ENCODE measurements at regions not wholly inside any gene's neighbourhood (a gene's known extent, or its start where the extent isn't known, plus 50 kb on each side); places are given as distances from the start of the nearest gene placed in this dataset.
"Not testable (repeated sequence)": the region's sequence is repeated elsewhere in the genome, so short reads cannot be mapped to it uniquely, and the experiment has no call there.

DNA sequence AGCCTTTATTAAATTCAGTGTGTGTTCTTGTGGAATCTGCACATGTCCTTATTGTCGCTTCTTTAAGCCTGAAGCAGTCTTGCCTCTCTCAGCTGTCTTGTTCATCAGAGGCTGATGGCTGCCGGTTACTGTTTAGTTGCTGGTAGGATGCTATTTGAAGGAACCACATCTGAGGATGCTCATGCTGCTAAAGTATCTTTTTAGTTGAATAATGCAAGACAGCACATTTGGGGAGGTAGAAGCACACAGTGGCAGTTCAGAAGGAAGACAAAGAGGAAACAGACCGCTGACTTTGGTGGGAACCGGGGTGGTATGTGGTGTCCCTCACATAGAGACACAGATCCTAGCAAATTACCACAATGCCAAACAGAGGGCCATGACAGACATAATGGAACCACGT lies 144.2 kb upstream of the HDDC2 start:
- no peaks in the 10 kb centered on the region for H3K36me3 Mint-ChIP-seq
- H3K4me3 Mint-ChIP-seq, result no peak overlapping the region
- DNase-seq (ENCODE audit: low spot score in 2 of 2) (no peak), ATAC-seq (ENCODE audit: low read depth) (no peak)
- H3K4me1 Mint-ChIP-seq, result peaks cover 2% of the 10 kb centered on the region
- no peaks in the 10 kb centered on the region for H3K9me3 Mint-ChIP-seq
- H3K27ac Mint-ChIP-seq, result no peak overlapping the region
- H3K27me3 Mint-ChIP-seq, result peaks cover 10% of the 10 kb centered on the region

DNA sequence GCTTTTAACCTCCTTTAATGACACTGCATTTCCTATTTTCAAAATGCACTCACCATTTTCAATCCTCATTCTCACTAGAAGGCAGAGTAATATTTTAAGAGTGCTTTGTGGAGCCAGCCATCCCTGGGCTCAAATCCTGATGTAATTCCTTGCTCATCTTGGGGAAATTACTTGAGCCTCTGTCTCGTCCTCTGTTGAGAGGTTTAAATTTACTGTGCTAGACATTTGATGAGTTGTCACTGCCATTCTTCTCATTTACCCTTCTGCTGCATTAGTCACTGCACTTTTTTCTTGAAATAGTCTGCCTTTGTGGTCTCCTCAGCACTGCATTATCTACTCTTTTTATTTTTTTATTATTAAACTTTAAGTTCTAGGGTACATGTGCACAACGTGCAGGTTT lies 150.0 kb upstream of the HDDC2 start:
- H3K27ac Mint-ChIP-seq, result no peak overlapping the region
- no peak overlapping the region for H3K4me3 Mint-ChIP-seq
- ATAC-seq (ENCODE audit: low read depth), result no peak
- H3K27me3 Mint-ChIP-seq, result peaks cover 3% of the 10 kb centered on the region
- H3K36me3 Mint-ChIP-seq, result no peaks in the 10 kb centered on the region
- DNase-seq (ENCODE audit: low spot score in 2 of 2), result no peak
- H3K4me1 Mint-ChIP-seq, result no peaks in the 10 kb centered on the region
- H3K9me3 Mint-ChIP-seq, result peaks cover 2% of the 10 kb centered on the region

DNA sequence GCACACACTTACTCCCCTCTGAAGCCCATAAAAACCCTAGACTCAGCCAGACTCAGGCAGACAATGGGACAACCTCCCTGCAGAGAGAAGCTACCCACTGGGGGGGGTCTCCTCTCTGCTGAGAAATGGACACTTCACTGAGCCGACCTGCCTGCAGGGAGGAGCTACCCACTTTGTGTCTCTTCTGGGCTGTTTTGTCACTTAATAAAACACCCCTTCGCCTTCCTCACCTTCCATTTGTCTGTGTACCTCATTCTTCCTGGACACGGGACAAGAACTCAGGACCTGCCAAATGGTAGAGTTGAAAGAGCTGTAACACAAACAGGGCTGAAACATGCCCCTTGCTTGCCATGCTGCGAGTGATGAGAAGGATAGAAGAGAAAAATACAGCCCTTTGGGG lies 151.7 kb upstream of the HDDC2 start:
- ATAC-seq (ENCODE audit: low read depth) (no peak), DNase-seq (ENCODE audit: low spot score in 2 of 2) (no peak)
- Mint-ChIP-seq H3K27ac (no peak overlapping the region), H3K27me3 (peaks cover 3% of the 10 kb centered on the region), H3K9me3 (peaks cover 7% of the 10 kb centered on the region), H3K36me3 (no peaks in the 10 kb centered on the region), H3K4me3 (no peak overlapping the region), H3K4me1 (no peaks in the 10 kb centered on the region)

DNA sequence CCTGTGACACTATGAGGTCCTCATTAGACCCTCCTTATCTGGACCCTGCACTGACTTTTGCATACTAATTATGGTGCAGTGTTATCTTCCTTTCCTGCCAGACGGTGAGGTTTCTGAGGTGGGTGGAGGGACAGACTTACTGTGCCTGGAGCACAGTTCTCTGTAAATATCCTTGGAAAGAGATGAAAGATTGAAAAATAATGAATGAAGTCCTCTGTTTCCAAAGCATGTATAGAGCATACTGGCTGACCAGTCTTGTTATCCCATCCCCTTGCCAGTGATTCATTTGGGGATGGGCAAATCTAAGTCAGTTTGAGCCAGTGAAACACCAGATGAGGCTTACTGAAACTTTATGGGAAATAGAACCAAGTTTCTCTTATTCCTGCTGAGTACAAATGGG lies 152.6 kb upstream of the HDDC2 start:
- Mint-ChIP-seq H3K27ac (no peak overlapping the region), H3K36me3 (peaks cover 5% of the 10 kb centered on the region), H3K4me3 (no peak overlapping the region), H3K9me3 (peaks cover 13% of the 10 kb centered on the region), H3K27me3 (peaks cover 3% of the 10 kb centered on the region), H3K4me1 (no peaks in the 10 kb centered on the region)
- no peak for DNase-seq (ENCODE audit: low spot score in 2 of 2)
- no peak for ATAC-seq (ENCODE audit: low read depth)

DNA sequence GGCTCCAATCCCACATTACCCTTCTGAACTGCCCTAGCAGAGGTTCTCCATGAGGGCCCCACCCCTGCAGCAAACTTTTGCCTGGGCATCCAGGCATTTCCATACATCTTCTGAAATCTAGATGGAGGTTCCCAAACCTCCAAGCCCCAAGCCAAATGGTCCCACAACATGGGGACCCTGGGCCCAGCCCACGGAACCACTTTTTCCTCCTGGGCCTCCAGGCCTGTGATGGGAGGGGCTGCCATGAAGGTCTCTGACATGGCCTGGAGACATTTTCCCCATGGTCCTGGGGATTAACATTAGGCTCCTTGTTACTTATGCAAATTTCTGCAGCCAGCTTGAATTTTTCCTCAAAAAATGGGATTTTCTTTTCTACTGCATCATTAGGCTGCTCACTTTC lies 156.7 kb upstream of the HDDC2 start:
- H3K36me3 Mint-ChIP-seq; DNase-seq (ENCODE audit: low spot score in 2 of 2); H3K4me1 Mint-ChIP-seq; H3K27ac Mint-ChIP-seq; H3K4me3 Mint-ChIP-seq; ATAC-seq (ENCODE audit: low read depth); H3K27me3 Mint-ChIP-seq: not testable (repeated sequence)
- H3K9me3 Mint-ChIP-seq, result peaks cover 15% of the 10 kb centered on the region

DNA sequence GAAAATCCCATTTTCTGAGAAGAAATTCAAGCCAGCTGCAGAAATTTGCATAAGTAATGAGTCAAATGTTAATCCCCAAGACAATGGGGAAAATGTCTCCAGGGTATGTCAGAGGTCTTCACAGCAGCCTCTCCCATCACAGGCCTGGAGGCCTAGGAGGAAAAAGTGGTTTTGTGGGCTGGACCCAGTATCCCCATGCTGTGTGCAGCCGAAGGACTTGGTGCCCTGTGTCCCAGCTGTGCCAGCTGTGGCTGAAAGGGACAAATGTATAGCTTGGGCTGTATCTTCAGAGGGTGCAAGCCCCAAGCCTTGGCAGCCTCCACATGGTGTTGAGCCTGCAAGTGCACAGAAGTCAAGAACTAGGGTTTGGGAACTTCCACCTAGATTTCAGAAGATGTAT lies 163.6 kb upstream of the HDDC2 start:
- not testable (repeated sequence) for H3K36me3 Mint-ChIP-seq, H3K4me3 Mint-ChIP-seq
- peaks cover 13% of the 10 kb centered on the region for H3K9me3 Mint-ChIP-seq

DNA sequence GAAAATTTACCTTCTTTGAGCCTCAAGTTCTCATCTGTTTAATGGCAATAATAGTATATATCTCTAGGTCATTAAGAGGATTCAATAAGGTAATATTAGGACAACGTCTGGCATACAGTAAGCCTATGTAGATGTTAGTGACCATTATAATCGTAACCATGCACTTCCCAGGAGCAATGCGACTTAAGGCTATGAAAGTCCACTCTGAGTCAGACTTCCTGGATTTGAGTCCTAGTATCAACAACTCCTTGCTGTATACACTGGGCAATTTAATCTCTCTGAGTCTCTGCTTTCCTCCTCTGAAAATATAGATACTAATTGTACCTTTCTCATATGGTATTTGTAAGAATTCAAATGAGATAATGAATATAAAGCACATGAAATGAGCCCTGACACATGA lies 168.1 kb upstream of the HDDC2 start:
- H3K4me3 Mint-ChIP-seq, result no peak overlapping the region
- no peak overlapping the region for H3K27ac Mint-ChIP-seq
- ATAC-seq (ENCODE audit: low read depth) (no peak), DNase-seq (ENCODE audit: low spot score in 2 of 2) (no peak)
- H3K4me1 Mint-ChIP-seq, result no peaks in the 10 kb centered on the region
- H3K36me3 Mint-ChIP-seq, result peaks cover under 1% of the 10 kb centered on the region
- H3K9me3 Mint-ChIP-seq, result peaks cover 5% of the 10 kb centered on the region
- peaks cover 5% of the 10 kb centered on the region for H3K27me3 Mint-ChIP-seq

More for the DNA sequence above, 163.6 kb upstream of the HDDC2 start:
- not testable (repeated sequence) for H3K27ac Mint-ChIP-seq; H3K27me3 Mint-ChIP-seq; DNase-seq (ENCODE audit: low spot score in 2 of 2); ATAC-seq (ENCODE audit: low read depth); H3K4me1 Mint-ChIP-seq

DNA sequence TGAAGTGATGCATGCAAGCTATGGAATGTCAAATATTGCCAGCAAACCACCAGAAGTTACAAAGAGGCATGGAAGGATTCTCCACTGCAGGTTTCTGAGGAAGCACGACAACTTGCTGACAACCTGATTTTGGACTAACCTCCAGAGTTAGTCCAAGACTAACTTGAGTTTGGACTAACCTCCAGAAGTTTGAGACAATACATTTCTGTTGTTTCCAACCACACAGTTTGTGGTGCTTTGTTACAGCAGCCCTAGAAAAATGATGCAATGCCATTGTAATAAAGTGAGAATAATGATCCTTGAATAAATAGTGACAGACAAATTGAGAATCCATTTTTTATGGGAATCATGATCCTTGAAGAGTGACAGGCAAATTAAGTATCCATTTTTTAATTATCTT lies 169.9 kb upstream of the HDDC2 start:
- ATAC-seq (ENCODE audit: low read depth) (no peak), DNase-seq (ENCODE audit: low spot score in 2 of 2) (no peak)
- Mint-ChIP-seq H3K27ac (no peak overlapping the region), H3K27me3 (peaks cover 5% of the 10 kb centered on the region), H3K36me3 (no peaks in the 10 kb centered on the region), H3K4me3 (no peak overlapping the region), H3K9me3 (peaks cover 3% of the 10 kb centered on the region), H3K4me1 (no peaks in the 10 kb centered on the region)

DNA sequence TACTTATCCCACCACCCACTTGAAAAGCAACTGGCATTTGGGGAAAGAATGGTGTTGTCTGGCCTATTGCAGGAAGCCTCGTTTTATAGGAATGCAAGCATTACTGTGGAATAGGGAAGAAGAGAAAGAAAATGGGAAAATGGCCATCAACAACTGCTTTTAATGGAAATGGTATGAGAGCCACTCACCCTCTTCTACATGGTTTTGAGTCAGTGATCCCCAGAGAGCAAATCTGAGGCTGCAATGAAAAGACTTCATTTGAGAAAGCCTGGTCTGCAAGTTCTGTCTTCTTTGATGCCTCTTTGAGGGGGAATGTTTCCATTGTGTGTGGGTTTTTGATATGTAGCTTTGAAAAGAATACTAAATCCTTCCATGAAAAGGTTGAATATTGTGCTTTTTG lies 172.3 kb upstream of the HDDC2 start:
- Mint-ChIP-seq H3K4me3 (no peak overlapping the region), H3K9me3 (no peaks in the 10 kb centered on the region), H3K27ac (no peak overlapping the region), H3K4me1 (no peaks in the 10 kb centered on the region), H3K36me3 (no peaks in the 10 kb centered on the region), H3K27me3 (peaks cover 5% of the 10 kb centered on the region)
- DNase-seq (ENCODE audit: low spot score in 2 of 2), result no peak
- ATAC-seq (ENCODE audit: low read depth), result no peak

DNA sequence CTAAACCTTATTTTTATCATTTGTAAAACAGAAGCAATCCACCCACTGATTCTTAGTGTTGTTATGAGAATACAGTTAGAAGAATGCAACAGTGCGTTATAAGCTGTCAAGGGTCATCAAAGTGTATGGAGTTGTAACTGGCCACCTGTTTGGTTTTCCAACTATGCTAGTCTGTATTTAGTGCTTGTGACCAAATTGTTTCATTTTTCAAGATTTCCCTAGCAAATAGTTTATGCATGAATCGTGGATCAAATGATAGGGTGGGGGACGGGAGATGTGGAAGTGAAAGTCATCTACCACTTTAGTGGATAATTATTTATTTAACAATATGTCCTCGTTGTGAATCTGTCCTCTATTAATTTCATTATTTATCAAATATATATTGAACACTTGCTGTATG lies 175.4 kb upstream of the HDDC2 start:
- DNase-seq (ENCODE audit: low spot score in 2 of 2) (no peak), ATAC-seq (ENCODE audit: low read depth) (no peak)
- Mint-ChIP-seq H3K4me3 (no peak overlapping the region), H3K27ac (no peak overlapping the region), H3K27me3 (peaks cover 2% of the 10 kb centered on the region), H3K4me1 (no peaks in the 10 kb centered on the region), H3K36me3 (no peaks in the 10 kb centered on the region), H3K9me3 (no peaks in the 10 kb centered on the region)

DNA sequence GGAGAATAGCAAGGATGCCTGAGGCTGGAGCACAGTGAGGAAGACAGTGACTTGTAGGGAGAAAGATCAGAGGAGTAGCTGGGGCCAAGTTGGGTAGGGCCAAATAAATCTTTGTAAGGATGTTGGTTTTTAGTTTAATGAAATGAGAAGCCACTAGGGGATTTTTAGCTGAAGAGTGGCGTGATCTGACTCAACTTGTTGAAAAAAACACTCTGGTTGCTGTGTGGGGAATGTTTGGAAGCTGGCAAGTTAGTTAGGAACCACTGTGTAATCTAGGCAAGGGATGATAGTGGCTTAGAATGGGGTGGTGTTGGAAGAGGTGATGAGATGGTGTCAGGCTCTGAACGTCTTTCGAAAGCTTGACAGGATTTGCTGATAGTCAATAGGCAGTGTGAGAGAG lies 176.1 kb upstream of the HDDC2 start:
- H3K27ac Mint-ChIP-seq, result no peak overlapping the region
- peaks cover 2% of the 10 kb centered on the region for H3K27me3 Mint-ChIP-seq
- no peaks in the 10 kb centered on the region for H3K9me3 Mint-ChIP-seq
- no peak for DNase-seq (ENCODE audit: low spot score in 2 of 2)
- no peaks in the 10 kb centered on the region for H3K4me1 Mint-ChIP-seq
- no peaks in the 10 kb centered on the region for H3K36me3 Mint-ChIP-seq
- ATAC-seq (ENCODE audit: low read depth), result no peak
- no peak overlapping the region for H3K4me3 Mint-ChIP-seq

DNA sequence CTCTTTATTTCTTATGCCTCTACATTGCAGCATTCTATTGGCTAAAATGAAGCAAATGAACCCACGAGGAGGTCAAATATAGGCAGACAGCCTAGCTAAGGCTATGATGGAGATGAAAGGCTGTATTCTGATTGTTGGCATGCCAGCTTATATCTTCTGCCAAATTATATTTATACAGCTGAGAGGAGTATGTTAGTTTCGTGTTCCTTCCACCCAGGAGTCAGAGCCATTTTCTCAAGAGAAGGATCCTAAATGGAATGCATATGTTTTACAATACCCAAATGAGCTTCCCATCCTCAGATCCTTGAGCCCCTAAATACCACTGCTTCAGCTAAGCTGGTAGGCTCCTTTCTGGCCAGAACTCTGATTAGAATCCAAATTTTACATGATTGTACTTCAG lies 178.4 kb upstream of the HDDC2 start:
- Mint-ChIP-seq H3K4me1 (no peaks in the 10 kb centered on the region), H3K36me3 (no peaks in the 10 kb centered on the region), H3K9me3 (peaks cover 3% of the 10 kb centered on the region), H3K27me3 (peaks cover 5% of the 10 kb centered on the region), H3K27ac (no peak overlapping the region), H3K4me3 (no peak overlapping the region)
- no peak for ATAC-seq (ENCODE audit: low read depth)
- DNase-seq (ENCODE audit: low spot score in 2 of 2), result no peak

DNA sequence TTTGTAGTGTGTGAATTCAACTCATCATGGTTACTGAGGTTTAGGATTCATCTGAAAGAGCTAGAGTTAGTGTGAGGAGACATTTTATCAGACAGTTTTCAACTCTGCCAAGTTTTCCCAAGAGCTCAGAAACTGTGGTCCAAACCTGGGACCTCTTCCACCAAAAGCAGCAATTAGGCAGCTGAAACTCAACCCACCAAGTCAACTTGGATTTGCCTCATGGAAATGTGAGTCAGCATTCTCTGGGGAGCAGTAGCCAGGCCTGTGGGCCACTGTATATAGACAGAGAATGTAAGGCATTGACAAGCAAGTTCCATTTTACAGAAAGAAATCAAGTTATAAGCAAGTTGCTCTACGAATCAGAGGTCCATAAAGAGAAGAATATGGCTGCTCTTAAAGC lies 178.8 kb upstream of the HDDC2 start:
- ATAC-seq (ENCODE audit: low read depth), result no peak

DNA sequence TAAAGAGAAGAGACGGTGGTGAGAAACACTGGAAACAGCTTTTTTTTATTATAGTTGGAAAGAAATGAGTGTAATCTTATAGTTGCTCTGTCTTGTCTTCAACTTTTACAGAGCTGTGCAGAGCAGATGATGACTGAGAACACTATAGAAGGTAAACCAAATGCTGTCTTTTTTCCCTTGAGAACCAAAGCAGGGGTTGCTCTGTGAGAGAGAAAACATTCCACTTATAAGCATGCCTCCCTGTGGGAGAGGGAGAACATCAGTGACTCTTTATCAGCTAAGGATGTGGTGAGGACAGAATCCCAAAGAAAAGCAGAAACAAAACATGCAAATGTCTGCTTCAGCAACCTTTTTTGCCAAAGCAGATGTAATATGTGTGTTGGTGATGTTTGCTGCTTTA lies 179.3 kb upstream of the HDDC2 start:
- DNase-seq (ENCODE audit: low spot score in 2 of 2), result no peak
- Mint-ChIP-seq H3K27ac (no peak overlapping the region), H3K36me3 (no peaks in the 10 kb centered on the region), H3K9me3 (peaks cover 3% of the 10 kb centered on the region), H3K4me3 (no peak overlapping the region), H3K27me3 (peaks cover 5% of the 10 kb centered on the region), H3K4me1 (peaks cover 2% of the 10 kb centered on the region)
- no peak for ATAC-seq (ENCODE audit: low read depth)

More for the DNA sequence above, 178.8 kb upstream of the HDDC2 start:
- Mint-ChIP-seq H3K4me3 (no peak overlapping the region), H3K9me3 (peaks cover 3% of the 10 kb centered on the region), H3K27ac (no peak overlapping the region), H3K4me1 (no peaks in the 10 kb centered on the region), H3K27me3 (peaks cover 5% of the 10 kb centered on the region), H3K36me3 (no peaks in the 10 kb centered on the region)
- DNase-seq (ENCODE audit: low spot score in 2 of 2), result no peak

DNA sequence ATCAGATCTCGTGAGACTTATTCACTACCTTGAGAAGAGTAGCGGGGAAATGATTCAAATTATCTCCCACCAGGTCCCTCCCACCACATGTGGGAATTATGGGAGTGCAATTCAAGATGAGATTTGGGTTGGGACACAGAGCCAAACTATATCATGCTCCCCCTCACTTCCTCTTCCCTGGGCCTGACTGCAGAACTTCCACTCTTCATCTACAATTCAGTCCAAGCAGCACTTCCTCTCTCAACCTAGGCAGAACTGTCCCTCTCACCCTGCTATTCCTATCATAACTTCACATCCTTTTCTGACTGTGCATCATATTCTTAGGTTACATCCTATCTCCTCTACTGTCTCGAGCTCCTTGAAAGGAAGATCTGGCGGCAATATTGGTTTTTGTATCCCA lies 184.0 kb upstream of the HDDC2 start:
- DNase-seq (ENCODE audit: low spot score in 2 of 2) (no peak), ATAC-seq (ENCODE audit: low read depth) (no peak)
- Mint-ChIP-seq H3K27ac (no peak overlapping the region), H3K4me1 (peaks cover 2% of the 10 kb centered on the region), H3K27me3 (peaks cover 8% of the 10 kb centered on the region), H3K36me3 (no peaks in the 10 kb centered on the region), H3K9me3 (peaks cover 3% of the 10 kb centered on the region), H3K4me3 (no peak overlapping the region)

DNA sequence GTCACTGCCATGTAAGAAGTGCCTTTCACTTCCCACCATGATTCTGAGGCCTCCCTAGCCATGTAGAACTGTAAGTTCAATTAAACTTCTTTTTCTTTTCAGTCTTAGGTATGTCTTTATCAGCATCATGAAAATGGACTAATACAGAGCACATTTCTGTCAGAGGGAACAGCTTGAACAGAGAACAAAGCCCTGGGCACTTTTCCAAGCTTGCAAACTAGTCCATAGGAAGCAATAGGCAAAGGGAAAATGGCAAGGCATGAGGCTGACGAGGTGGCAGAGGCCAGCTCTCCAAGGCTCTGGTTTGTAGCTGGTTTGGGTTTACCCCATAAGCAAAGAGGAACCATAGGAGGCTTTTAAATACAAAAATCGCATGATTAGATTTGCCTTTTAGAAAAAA lies 185.1 kb upstream of the HDDC2 start:
- Mint-ChIP-seq H3K36me3 (no peaks in the 10 kb centered on the region), H3K4me1 (peaks cover 2% of the 10 kb centered on the region), H3K27ac (no peak overlapping the region), H3K4me3 (no peak overlapping the region), H3K9me3 (peaks cover 3% of the 10 kb centered on the region), H3K27me3 (peaks cover 9% of the 10 kb centered on the region)
- ATAC-seq (ENCODE audit: low read depth), result no peak
- DNase-seq (ENCODE audit: low spot score in 2 of 2), result no peak
